HG02759 (cell line): ENCODE measurements at regions not wholly inside any gene's neighbourhood (a gene's known extent, or its start where the extent isn't known, plus 50 kb on each side); places are given as distances from the start of the nearest gene placed in this dataset.
"Not testable (repeated sequence)": the region's sequence is repeated elsewhere in the genome, so short reads cannot be mapped to it uniquely, and the experiment has no call there.

ENCODE experiments used
- ATAC-seq: cut with Tn5 transposase; IDR thresholded peaks from one replicate; pipeline ENCODE4 v1.9.1; 2021; ENCODE audit warnings: mild to moderate bottlenecking, moderate library complexity; ENCODE audit not compliant: unreplicated experiment

- no peak for ATAC-seq
Observed at GRCh38 chr21:19031953-19032352, 628.4 kb upstream of the TMPRSS15 start.

GRCh38 chr21:19034041-19034440 is 630.5 kb upstream of the TMPRSS15 start:
- no peak for ATAC-seq

GRCh38 chr21:19034560-19034959 is 631.0 kb upstream of the TMPRSS15 start:
- no peak for ATAC-seq

GRCh38 chr21:19045876-19046275 is 642.3 kb upstream of the TMPRSS15 start:
- ATAC-seq = no peak

GRCh38 chr21:19048098-19048672 is 644.6 kb upstream of the TMPRSS15 start:
- no peak for ATAC-seq

GRCh38 chr21:19049567-19049966 is 646.0 kb upstream of the TMPRSS15 start:
- no peak for ATAC-seq

- ATAC-seq = no peak
Observed at GRCh38 chr21:19065164-19065563, 661.6 kb upstream of the TMPRSS15 start.

GRCh38 chr21:19076031-19076430 is 672.4 kb upstream of the TMPRSS15 start:
- no peak for ATAC-seq

- ATAC-seq = no peak
Observed at GRCh38 chr21:19109694-19110093, 706.1 kb upstream of the TMPRSS15 start.

GRCh38 chr21:19119259-19119658 is 715.7 kb upstream of the TMPRSS15 start:
- not testable (repeated sequence) for ATAC-seq

GRCh38 chr21:19120591-19120990 is 717.0 kb upstream of the TMPRSS15 start:
- no peak for ATAC-seq

GRCh38 chr21:19122356-19122755 is 718.8 kb upstream of the TMPRSS15 start:
- no peak for ATAC-seq

- no peak for ATAC-seq
Observed at GRCh38 chr21:19123053-19123452, 719.5 kb upstream of the TMPRSS15 start.

GRCh38 chr21:19123525-19123924 is 719.9 kb upstream of the TMPRSS15 start:
- no peak for ATAC-seq

GRCh38 chr21:19124691-19125090 is 721.1 kb upstream of the TMPRSS15 start:
- ATAC-seq = no peak

- no peak for ATAC-seq
Observed at GRCh38 chr21:19130379-19131028, 726.9 kb upstream of the TMPRSS15 start.

GRCh38 chr21:19141511-19141910 is 737.9 kb upstream of the TMPRSS15 start:
- no peak for ATAC-seq

- ATAC-seq = no peak
Observed at GRCh38 chr21:19145682-19146293, 742.2 kb upstream of the TMPRSS15 start.

GRCh38 chr21:19148056-19148455 is 744.5 kb upstream of the TMPRSS15 start:
- no peak for ATAC-seq

GRCh38 chr21:19171585-19171984 is 768.0 kb upstream of the TMPRSS15 start:
- no peak for ATAC-seq

GRCh38 chr21:19181604-19182140 is 778.1 kb upstream of the TMPRSS15 start:
- no peak for ATAC-seq

- no peak for ATAC-seq
Observed at GRCh38 chr21:19197950-19198349, 794.4 kb upstream of the TMPRSS15 start.
